DOHH2 (cell line): ENCODE measurements at regions not wholly inside any gene's neighbourhood (a gene's known extent, or its start where the extent isn't known, plus 50 kb on each side); places are given as distances from the start of the nearest gene placed in this dataset.

Experiments used
- H3F3A ChIP-seq: fragments of 200-600 bp; sonication (generic), shearing (Covaris generic); 2 replicates; pipeline ENCODE4 v1.6.0; 2016; ENCODE audit warnings: antibody characterized with exemption, mild to moderate bottlenecking; ENCODE audit not compliant: control insufficient read depth, insufficient read depth
- H3K27ac ChIP-seq: fragments of 200-600 bp; sonication (generic); 2 replicates; pipeline ENCODE4 v1.5.1; 2014; ENCODE audit warnings: low read depth, mild to moderate bottlenecking, low read length, moderate library complexity
- H3K27me3 ChIP-seq: fragments of 200-600 bp; sonication (generic); 2 replicates; pipeline ENCODE4 v1.6.1; 2014; ENCODE audit warnings: mild to moderate bottlenecking, low read length, mixed read lengths; ENCODE audit not compliant: control insufficient read depth
- H3K36me3 ChIP-seq: fragments of 200-600 bp; sonication (generic); 2 replicates; pipeline ENCODE4 v1.6.1; 2014; ENCODE audit warnings: mild to moderate bottlenecking, low read length, moderate library complexity, mixed read lengths; ENCODE audit not compliant: control insufficient read depth
- H3K4me1 ChIP-seq: fragments of 200-600 bp; sonication (generic); 2 replicates; pipeline ENCODE4 v1.6.1; 2014; ENCODE audit warnings: mild to moderate bottlenecking, low read length, mixed read lengths; ENCODE audit not compliant: control insufficient read depth
- H3K4me2 ChIP-seq: fragments of 200-600 bp; sonication (generic); 2 replicates; pipeline ENCODE4 v1.6.0; 2014; ENCODE audit warnings: mild to moderate bottlenecking, low read length, moderate library complexity
- H3K4me3 ChIP-seq: fragments of 200-600 bp; sonication (generic); 2 replicates; pipeline ENCODE4 v1.5.1; 2014; ENCODE audit warnings: mild to moderate bottlenecking, low read length, mixed read lengths
- H3K79me2 ChIP-seq: fragments of 200-600 bp; sonication (generic); 2 replicates; pipeline ENCODE4 v1.6.1; 2014; ENCODE audit warnings: mild to moderate bottlenecking, low read length, mixed read lengths; ENCODE audit not compliant: control insufficient read depth
- H3K9me2 ChIP-seq: fragments of 200-600 bp; sonication (generic); replicated peaks from 2 replicates; pipeline ENCODE4 v1.6.1; 2014; ENCODE audit warnings: mild to moderate bottlenecking, low read length, mixed read lengths; ENCODE audit not compliant: control insufficient read depth
- H3K9me3 ChIP-seq: fragments of 200-600 bp; sonication (generic); 2 replicates; pipeline ENCODE4 v1.6.1; 2014; ENCODE audit warnings: antibody characterized with exemption, low read length, mixed read lengths; ENCODE audit not compliant: control insufficient read depth, insufficient read depth
- H4K20me1 ChIP-seq: fragments of 200-600 bp; sonication (generic); 2 replicates; pipeline ENCODE4 v1.6.0; 2014; ENCODE audit warnings: low read depth, mild to moderate bottlenecking, antibody characterized with exemption, low read length, moderate library complexity; ENCODE audit not compliant: control insufficient read depth, insufficient read depth
- CTCF ChIP-seq: fragments of 200-600 bp; sonication (generic); IDR thresholded peaks from one replicate; pipeline ENCODE4 v1.5.1; 2014; ENCODE audit warnings: antibody characterized with exemption, mild to moderate bottlenecking, low read depth, low read length; ENCODE audit not compliant: poor library complexity, severe bottlenecking
- EZH2phosphoT487 ChIP-seq: fragments of 200-600 bp; sonication (generic); IDR thresholded peaks from 2 replicates; pipeline ENCODE4 v1.6.1; 2017; ENCODE audit warnings: borderline replicate concordance, mild to moderate bottlenecking, antibody characterized with exemption, low read length, moderate library complexity, mixed read lengths

- Histone ChIP-seq H3K4me2 (no peak overlapping the region), H3K4me3 (no peak overlapping the region), H3K9me3 (no peaks in the 10 kb centered on the region), H3K79me2 (no peaks in the 10 kb centered on the region), H3K4me1 (no peaks in the 10 kb centered on the region), H4K20me1 (no peaks in the 10 kb centered on the region), H3K27ac (no peak overlapping the region), H3K9me2 (no peaks in the 10 kb centered on the region), H3F3A (no peaks in the 10 kb centered on the region), H3K36me3 (no peaks in the 10 kb centered on the region), H3K27me3 (peaks cover 6% of the 10 kb centered on the region; the same call in 1 of the 2 replicates)
- TF ChIP-seq EZH2phosphoT487 (no peak), CTCF (no peak)
Observed at GRCh38 chr12:94898388-94898787, 105.1 kb downstream of the NDUFA12 start.

GRCh38 chr12:94892544-94893267 lies 110.8 kb downstream of the NDUFA12 start:
- no peak overlapping the region for H3K27ac ChIP-seq
- H3K9me2 ChIP-seq = no peaks in the 10 kb centered on the region
- H3K36me3 ChIP-seq = no peaks in the 10 kb centered on the region
- peaks cover 13% of the 10 kb centered on the region; the same call in 1 of the 2 replicates for H3K27me3 ChIP-seq
- no peaks in the 10 kb centered on the region for H3K79me2 ChIP-seq
- TF ChIP-seq EZH2phosphoT487 (no peak), CTCF (no peak)
- H3K9me3 ChIP-seq = no peaks in the 10 kb centered on the region
- H3K4me3 ChIP-seq = no peak overlapping the region
- no peaks in the 10 kb centered on the region for H3F3A ChIP-seq
- no peaks in the 10 kb centered on the region for H3K4me1 ChIP-seq
- no peak overlapping the region for H3K4me2 ChIP-seq
- no peaks in the 10 kb centered on the region for H4K20me1 ChIP-seq

GRCh38 chr12:94889445-94890210 lies 113.9 kb downstream of the NDUFA12 start:
- Histone ChIP-seq H3K79me2 (no peaks in the 10 kb centered on the region), H3K4me2 (no peak overlapping the region), H3F3A (no peaks in the 10 kb centered on the region), H3K9me3 (no peaks in the 10 kb centered on the region), H3K9me2 (no peaks in the 10 kb centered on the region), H4K20me1 (no peaks in the 10 kb centered on the region), H3K4me1 (no peaks in the 10 kb centered on the region), H3K4me3 (no peak overlapping the region), H3K36me3 (no peaks in the 10 kb centered on the region), H3K27ac (no peak overlapping the region), H3K27me3 (peaks cover 14% of the 10 kb centered on the region)
- no peak for TF ChIP-seq EZH2phosphoT487
- TF ChIP-seq CTCF = no peak
